GM19328 (cell line): ENCODE measurements at regions not wholly inside any gene's neighbourhood (a gene's known extent, or its start where the extent isn't known, plus 50 kb on each side); places are given as distances from the start of the nearest gene placed in this dataset.
"Not testable (repeated sequence)": the region's sequence is repeated elsewhere in the genome, so short reads cannot be mapped to it uniquely, and the experiment has no call there.

Experiments
- ATAC-seq: cut with Tn5 transposase; IDR thresholded peaks from one replicate; pipeline ENCODE4 v1.9.1; 2021; ENCODE audit warnings: mild to moderate bottlenecking, moderate library complexity; ENCODE audit not compliant: unreplicated experiment

- ATAC-seq: no peak
Observed at GRCh38 chrX:121836000-121836399, 788.6 kb downstream of the GLUD2 start.

GRCh38 chrX:121851033-121851432, 803.6 kb downstream of the GLUD2 start:
- ATAC-seq: no peak

GRCh38 chrX:121853762-121854613, 806.6 kb downstream of the GLUD2 start:
- ATAC-seq: no peak

- no peak for ATAC-seq
Observed at GRCh38 chrX:121854614-121854911, 807.2 kb downstream of the GLUD2 start.

- ATAC-seq: no peak
Observed at GRCh38 chrX:121858867-121859647, 811.6 kb downstream of the GLUD2 start.

GRCh38 chrX:121863976-121864375, 816.6 kb downstream of the GLUD2 start:
- ATAC-seq: no peak

- ATAC-seq: no peak
Observed at GRCh38 chrX:121864561-121864960, 817.2 kb downstream of the GLUD2 start.

- ATAC-seq: no peak
Observed at GRCh38 chrX:121869876-121870477, 822.6 kb downstream of the GLUD2 start.

GRCh38 chrX:121871122-121871521, 823.7 kb downstream of the GLUD2 start:
- ATAC-seq: no peak

- no peak for ATAC-seq
Observed at GRCh38 chrX:121876305-121876704, 828.9 kb downstream of the GLUD2 start.

GRCh38 chrX:121877337-121877736, 829.9 kb downstream of the GLUD2 start:
- ATAC-seq: not testable (repeated sequence)

- no peak for ATAC-seq
Observed at GRCh38 chrX:121886557-121886956, 839.1 kb downstream of the GLUD2 start.

GRCh38 chrX:121894756-121895155, 847.3 kb downstream of the GLUD2 start:
- no peak for ATAC-seq

GRCh38 chrX:121902463-121902862, 855.1 kb downstream of the GLUD2 start:
- no peak for ATAC-seq

GRCh38 chrX:121903961-121904360, 856.6 kb downstream of the GLUD2 start:
- ATAC-seq: no peak

GRCh38 chrX:121921258-121921657, 873.8 kb downstream of the GLUD2 start:
- ATAC-seq: no peak

- no peak for ATAC-seq
Observed at GRCh38 chrX:121931567-121931966, 884.2 kb downstream of the GLUD2 start.

GRCh38 chrX:121932688-121933087, 885.3 kb downstream of the GLUD2 start:
- ATAC-seq: no peak

GRCh38 chrX:121949041-121949760, 901.8 kb downstream of the GLUD2 start:
- no peak for ATAC-seq

- ATAC-seq: no peak
Observed at GRCh38 chrX:121958886-121959285, 911.5 kb downstream of the GLUD2 start.

GRCh38 chrX:121975671-121976070, 928.3 kb downstream of the GLUD2 start:
- ATAC-seq: no peak
